Kidney epithelial cell (primary cell): ENCODE measurements at regions not wholly inside any gene's neighbourhood (a gene's known extent, or its start where the extent isn't known, plus 50 kb on each side); places are given as distances from the start of the nearest gene placed in this dataset.

Experiments
- DNase-seq: peaks from one replicate; pipeline ENCODE4 v3.0.0-alpha.2; 2010; ENCODE audit warnings: low read depth
- H3K27me3 ChIP-seq: 2 replicates; pipeline ENCODE4 v1.6.0; 2011; ENCODE audit warnings: low read length; ENCODE audit not compliant: control insufficient read depth, insufficient read depth
- H3K36me3 ChIP-seq: 2 replicates; pipeline ENCODE4 v1.5.1; 2011; ENCODE audit warnings: low read length; ENCODE audit not compliant: control insufficient read depth, insufficient read depth
- H3K4me3 ChIP-seq: 2 replicates; pipeline ENCODE4 v1.5.1; 2011; ENCODE audit warnings: low read depth, mild to moderate bottlenecking, control low read depth, low read length
- CTCF ChIP-seq: IDR thresholded peaks from 2 replicates; pipeline ENCODE4 v1.5.1; 2011; ENCODE audit warnings: mild to moderate bottlenecking, moderate library complexity, low read length, control low read depth, inconsistent platforms; ENCODE audit not compliant: insufficient read depth, poor library complexity, severe bottlenecking

GRCh38 chr11:25436326-25436725, 895.6 kb upstream of the ANO3 start:
- TF ChIP-seq CTCF = no peak
- Histone ChIP-seq H3K36me3 (no peaks in the 10 kb centered on the region), H3K27me3 (no peaks in the 10 kb centered on the region), H3K4me3 (no peak overlapping the region)
- DNase-seq = no peak

GRCh38 chr11:25441421-25441820, 890.5 kb upstream of the ANO3 start:
- no peak overlapping the region for H3K4me3 ChIP-seq
- DNase-seq = no peak
- no peak for TF ChIP-seq CTCF

GRCh38 chr11:25449091-25449490, 882.8 kb upstream of the ANO3 start:
- Histone ChIP-seq H3K4me3 (no peak overlapping the region), H3K27me3 (no peaks in the 10 kb centered on the region), H3K36me3 (no peaks in the 10 kb centered on the region)
- TF ChIP-seq CTCF = no peak
- no peak for DNase-seq

More at GRCh38 chr11:25441421-25441820, 890.5 kb upstream of the ANO3 start:
- Histone ChIP-seq H3K27me3 (no peaks in the 10 kb centered on the region), H3K36me3 (no peaks in the 10 kb centered on the region)

GRCh38 chr11:25453471-25453870, 878.5 kb upstream of the ANO3 start:
- no peak for DNase-seq
- no peaks in the 10 kb centered on the region for H3K27me3 ChIP-seq
- TF ChIP-seq CTCF = no peak
- H3K36me3 ChIP-seq = no peaks in the 10 kb centered on the region
- H3K4me3 ChIP-seq = no peak overlapping the region

- Histone ChIP-seq H3K27me3 (no peaks in the 10 kb centered on the region), H3K36me3 (no peaks in the 10 kb centered on the region), H3K4me3 (no peak overlapping the region)
- DNase-seq = no peak
- no peak for TF ChIP-seq CTCF
Measured at GRCh38 chr11:25456211-25456610, 875.7 kb upstream of the ANO3 start.

GRCh38 chr11:25483915-25484635, 847.9 kb upstream of the ANO3 start:
- TF ChIP-seq CTCF = no peak
- no peaks in the 10 kb centered on the region for H3K27me3 ChIP-seq
- H3K4me3 ChIP-seq = no peak overlapping the region
- DNase-seq = no peak
- no peaks in the 10 kb centered on the region for H3K36me3 ChIP-seq
